KMS-11 (cell line): ENCODE measurements at regions not wholly inside any gene's neighbourhood (a gene's known extent, or its start where the extent isn't known, plus 50 kb on each side); places are given as distances from the start of the nearest gene placed in this dataset.

Experiments used
- H2AFZ ChIP-seq: fragments of 200-600 bp; sonication (generic); 2 replicates; pipeline ENCODE4 v1.6.1; 2016; ENCODE audit warnings: antibody characterized with exemption, mixed run types, low read depth
- H3K27ac ChIP-seq: fragments of 200-600 bp; sonication (generic); 2 replicates; pipeline ENCODE4 v1.6.1; 2016; ENCODE audit warnings: mild to moderate bottlenecking, mixed run types
- H3K27me3 ChIP-seq: fragments of 200-600 bp; sonication (generic); 2 replicates; pipeline ENCODE4 v1.6.1; 2017; ENCODE audit warnings: mild to moderate bottlenecking, low read depth, mixed run types, moderate library complexity; ENCODE audit not compliant: insufficient read depth
- H3K36me3 ChIP-seq: fragments of 200-600 bp; sonication (generic); 2 replicates; pipeline ENCODE4 v1.6.1; 2017; ENCODE audit warnings: mild to moderate bottlenecking, mixed run types; ENCODE audit not compliant: insufficient read depth
- H3K4me1 ChIP-seq: fragments of 200-600 bp; sonication (generic); 2 replicates; pipeline ENCODE4 v1.6.1; 2016; ENCODE audit warnings: mild to moderate bottlenecking, low read depth, mixed run types; ENCODE audit not compliant: poor library complexity, severe bottlenecking
- H3K4me2 ChIP-seq: fragments of 200-600 bp; sonication (generic); 2 replicates; pipeline ENCODE4 v1.7.0; 2016; ENCODE audit warnings: mild to moderate bottlenecking, mixed run types
- H3K4me3 ChIP-seq: fragments of 200-600 bp; sonication (generic); IDR thresholded peaks from 2 replicates; pipeline ENCODE4 v1.6.1; 2017; ENCODE audit warnings: low read depth, low read length, mixed read lengths; ENCODE audit not compliant: insufficient read depth
- H3K79me2 ChIP-seq: fragments of 200-600 bp; sonication (generic); 2 replicates; pipeline ENCODE4 v1.6.1; 2016; ENCODE audit warnings: low read depth, mixed run types; ENCODE audit not compliant: insufficient read depth
- H3K9ac ChIP-seq: fragments of 200-600 bp; sonication (generic); 2 replicates; pipeline ENCODE4 v1.6.1; 2016; ENCODE audit warnings: mild to moderate bottlenecking, mixed run types
- H4K20me1 ChIP-seq: fragments of 200-600 bp; sonication (generic); 2 replicates; pipeline ENCODE4 v1.6.1; 2016; ENCODE audit warnings: mild to moderate bottlenecking, mixed run types; ENCODE audit not compliant: insufficient read depth
- TF ChIP-seq, protein P1 (sequence below): fragments of 200-600 bp; sonication (generic); conservative IDR thresholded peaks from 2 replicates; pipeline ENCODE4 v1.6.1; 2017; ENCODE audit warnings: low read depth, mild to moderate bottlenecking, antibody characterized with exemption, low read length, moderate library complexity, mixed read lengths

DNA sequence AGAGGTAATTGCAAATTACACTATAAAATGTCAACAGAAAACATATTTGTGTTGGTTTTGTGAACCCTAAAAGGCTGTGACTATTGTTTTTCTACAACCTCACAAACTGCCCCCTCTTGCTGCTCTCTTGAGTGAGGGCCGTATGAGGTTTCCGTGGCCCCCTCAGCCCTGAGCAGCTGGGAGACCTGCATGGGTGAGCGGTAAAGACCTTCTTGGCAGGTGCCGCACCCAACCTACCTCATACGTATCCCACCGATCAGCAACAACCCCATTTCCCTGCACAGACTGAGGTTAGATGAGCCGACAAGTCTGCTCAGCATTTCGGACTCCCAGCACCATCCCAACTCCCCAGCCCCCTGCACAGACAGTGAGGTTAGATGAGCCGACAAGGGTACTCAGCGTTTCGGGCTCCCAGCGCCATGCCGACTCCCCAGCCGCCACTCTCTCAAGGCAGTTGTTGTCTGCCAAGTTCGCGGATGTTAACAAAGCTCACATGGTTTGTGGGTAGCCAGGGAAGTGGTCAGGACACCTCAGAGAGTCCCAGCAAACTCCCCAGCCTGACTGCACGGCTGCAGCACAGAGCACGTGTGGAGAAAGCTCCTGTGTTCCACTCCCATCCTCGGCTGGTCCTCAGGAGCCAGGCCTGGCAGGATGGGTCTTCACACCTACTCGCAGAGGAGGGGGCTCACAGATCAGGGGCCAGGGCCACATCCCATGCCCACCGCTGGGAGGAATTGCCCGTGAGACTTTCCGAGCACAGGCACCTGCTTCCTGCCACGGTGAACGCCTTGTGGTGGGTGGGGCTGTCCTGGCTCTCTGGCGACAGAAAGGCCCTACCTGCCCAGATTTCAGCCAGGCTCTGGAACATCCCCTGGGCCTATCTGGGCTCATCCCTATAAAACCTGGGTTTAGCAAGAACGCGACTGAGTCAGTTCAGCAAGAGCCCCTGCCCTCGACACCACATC, 502.9 kb downstream of the BRD1 start:
- Histone ChIP-seq H3K4me2 (no peak overlapping the region), H3K27me3 (no peaks in the 10 kb centered on the region), H3K79me2 (no peaks in the 10 kb centered on the region), H3K27ac (no peak overlapping the region), H2AFZ (no peak overlapping the region), H3K9ac (no peak overlapping the region), H3K4me3 (no peak overlapping the region), H4K20me1 (no peaks in the 10 kb centered on the region), H3K4me1 (no peaks in the 10 kb centered on the region), H3K36me3 (no peaks in the 10 kb centered on the region)
- TF ChIP-seq, protein P1, sequence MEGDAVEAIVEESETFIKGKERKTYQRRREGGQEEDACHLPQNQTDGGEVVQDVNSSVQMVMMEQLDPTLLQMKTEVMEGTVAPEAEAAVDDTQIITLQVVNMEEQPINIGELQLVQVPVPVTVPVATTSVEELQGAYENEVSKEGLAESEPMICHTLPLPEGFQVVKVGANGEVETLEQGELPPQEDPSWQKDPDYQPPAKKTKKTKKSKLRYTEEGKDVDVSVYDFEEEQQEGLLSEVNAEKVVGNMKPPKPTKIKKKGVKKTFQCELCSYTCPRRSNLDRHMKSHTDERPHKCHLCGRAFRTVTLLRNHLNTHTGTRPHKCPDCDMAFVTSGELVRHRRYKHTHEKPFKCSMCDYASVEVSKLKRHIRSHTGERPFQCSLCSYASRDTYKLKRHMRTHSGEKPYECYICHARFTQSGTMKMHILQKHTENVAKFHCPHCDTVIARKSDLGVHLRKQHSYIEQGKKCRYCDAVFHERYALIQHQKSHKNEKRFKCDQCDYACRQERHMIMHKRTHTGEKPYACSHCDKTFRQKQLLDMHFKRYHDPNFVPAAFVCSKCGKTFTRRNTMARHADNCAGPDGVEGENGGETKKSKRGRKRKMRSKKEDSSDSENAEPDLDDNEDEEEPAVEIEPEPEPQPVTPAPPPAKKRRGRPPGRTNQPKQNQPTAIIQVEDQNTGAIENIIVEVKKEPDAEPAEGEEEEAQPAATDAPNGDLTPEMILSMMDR, result no peak

DNA sequence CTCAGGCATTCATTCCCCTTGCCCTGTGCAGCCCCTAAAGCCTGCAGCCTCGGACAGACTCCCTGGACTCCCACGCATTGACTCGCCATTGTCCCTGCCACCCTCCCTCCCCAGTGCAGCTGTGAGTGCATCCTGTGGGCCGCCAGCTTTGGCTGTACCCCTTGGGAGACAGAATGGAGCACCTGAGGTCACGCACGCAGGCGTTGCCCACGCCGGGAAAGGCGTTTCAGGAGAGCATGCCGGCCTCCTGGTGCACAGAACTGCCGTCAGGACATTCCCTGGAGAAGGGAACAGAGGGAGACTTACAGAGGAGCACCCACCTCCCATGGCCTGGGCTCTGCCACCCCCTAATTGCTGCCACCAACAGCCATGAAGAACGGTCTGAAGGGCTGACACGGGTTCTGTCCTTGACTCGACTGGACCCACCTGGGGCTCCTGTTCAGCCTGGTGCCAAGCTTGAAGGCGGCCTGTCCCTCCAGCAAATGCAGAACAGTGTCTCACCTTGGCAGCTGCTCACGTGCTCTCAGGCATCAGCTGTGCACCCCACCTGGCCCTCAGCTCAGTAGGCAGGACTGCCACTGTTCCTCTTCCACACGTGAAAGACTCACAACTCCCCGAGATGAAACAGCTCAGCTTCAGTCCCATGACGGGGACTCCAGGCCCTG, 503.8 kb downstream of the BRD1 start:
- Histone ChIP-seq H2AFZ (no peak overlapping the region), H3K27ac (no peak overlapping the region), H3K27me3 (0 out of 2 replicates have a peak, but pooled peaks cover 2% of the 10 kb centered on the region), H3K36me3 (no peaks in the 10 kb centered on the region), H3K79me2 (no peaks in the 10 kb centered on the region), H3K4me2 (no peak overlapping the region), H4K20me1 (no peaks in the 10 kb centered on the region), H3K4me3 (no peak overlapping the region), H3K9ac (no peak overlapping the region), H3K4me1 (no peaks in the 10 kb centered on the region)
- TF ChIP-seq, protein P1, result no peak

DNA sequence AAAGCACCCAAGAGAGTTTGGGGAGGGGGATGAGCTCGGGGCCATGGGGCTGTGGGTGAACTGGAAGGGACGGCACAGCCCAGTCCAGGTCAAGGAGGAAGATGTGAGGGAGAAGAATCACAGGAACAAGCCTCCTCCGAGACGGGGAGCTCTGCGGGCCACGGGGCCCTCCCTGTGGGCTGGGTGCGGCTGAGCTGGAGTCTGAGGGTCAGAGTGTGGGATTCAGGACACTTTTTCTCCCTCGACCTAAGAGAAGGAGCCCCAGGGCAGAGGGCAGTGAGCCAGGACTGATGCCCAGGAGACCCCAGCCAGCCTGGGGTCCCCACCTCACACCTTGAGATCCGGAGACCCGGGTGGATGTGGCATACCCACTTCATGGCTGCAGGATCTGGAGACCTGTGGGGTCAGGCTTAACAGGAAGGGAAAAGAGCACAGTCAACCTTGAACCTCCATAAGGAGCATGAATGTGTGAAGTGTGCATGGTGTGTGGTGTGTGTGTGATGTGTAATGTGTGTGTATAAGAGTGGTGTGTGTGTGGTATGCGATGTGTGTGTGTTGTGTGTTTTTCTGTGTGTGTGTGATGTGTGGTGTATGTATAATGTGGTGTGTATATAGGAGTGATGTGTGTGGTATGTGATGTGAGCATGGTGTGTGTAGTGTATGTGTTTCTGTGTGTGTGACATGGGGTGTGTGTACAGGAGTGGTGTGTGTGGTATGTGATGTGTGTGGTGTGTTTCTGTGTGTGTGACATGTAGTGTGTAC, 504.6 kb downstream of the BRD1 start:
- Histone ChIP-seq H3K27me3 (0 out of 2 replicates have a peak, but pooled peaks cover 2% of the 10 kb centered on the region), H3K4me1 (no peaks in the 10 kb centered on the region), H4K20me1 (no peaks in the 10 kb centered on the region), H3K79me2 (no peaks in the 10 kb centered on the region), H3K4me2 (no peak overlapping the region), H3K27ac (no peak overlapping the region), H3K36me3 (no peaks in the 10 kb centered on the region), H3K4me3 (no peak overlapping the region), H2AFZ (no peak overlapping the region), H3K9ac (no peak overlapping the region)
- TF ChIP-seq, protein P1, result no peak

DNA sequence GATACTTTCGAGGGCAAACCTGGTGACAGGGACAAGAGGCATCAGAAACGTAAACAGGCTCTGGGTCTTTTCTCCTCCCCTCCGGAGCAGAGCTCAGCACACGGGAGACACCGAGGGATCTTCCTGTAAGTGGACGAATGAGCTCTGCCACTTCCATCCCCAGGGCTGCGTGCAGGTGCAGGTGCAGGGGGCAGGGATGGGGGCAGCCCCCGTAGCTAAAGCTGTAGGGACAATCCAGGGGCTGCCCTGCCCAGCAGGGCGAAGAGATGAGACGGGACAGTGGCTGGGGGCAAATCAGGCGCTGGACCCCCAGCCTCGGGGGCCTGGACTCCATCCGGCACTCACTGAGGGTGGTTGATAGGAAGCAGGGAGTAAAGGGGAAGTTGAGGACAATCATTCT, 505.4 kb downstream of the BRD1 start:
- Histone ChIP-seq H3K4me3 (no peak overlapping the region), H2AFZ (no peak overlapping the region), H3K27ac (no peak overlapping the region), H3K36me3 (no peaks in the 10 kb centered on the region), H4K20me1 (no peaks in the 10 kb centered on the region), H3K79me2 (no peaks in the 10 kb centered on the region), H3K27me3 (0 out of 2 replicates have a peak, but pooled peaks cover 2% of the 10 kb centered on the region), H3K4me2 (no peak overlapping the region), H3K4me1 (no peaks in the 10 kb centered on the region), H3K9ac (no peak overlapping the region)
- TF ChIP-seq, protein P1, result no peak
